ENCODE measurements at regions not wholly inside any gene's neighbourhood (a gene's known extent, or its start where the extent isn't known, plus 50 kb on each side); places are given as distances from the start of the nearest gene placed in this dataset.

DNA sequence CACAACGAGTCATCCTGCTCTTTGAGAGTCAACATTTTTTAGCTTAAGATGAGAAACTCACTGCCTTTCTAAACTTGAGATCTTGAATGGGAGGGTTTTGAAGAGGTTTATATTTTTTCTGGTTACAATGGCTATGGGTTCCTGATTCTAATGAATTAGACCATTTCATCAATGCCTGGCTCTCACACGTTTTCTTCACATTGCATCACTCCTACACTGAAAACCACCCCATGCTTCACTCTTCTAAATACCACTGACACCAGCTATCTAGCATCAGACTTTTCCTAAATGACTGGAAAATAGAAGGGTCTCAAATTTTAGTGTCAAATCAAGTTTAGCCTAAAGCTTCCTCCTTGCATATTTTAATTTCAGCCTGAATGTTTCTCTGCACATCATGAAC lies 606.1 kb upstream of the USP24 start:
- Histone ChIP-seq H3K4me3 (no peak overlapping the region), H3K9me3 (no peaks in the 10 kb centered on the region), H3K4me1 (no peaks in the 10 kb centered on the region), H3K27me3 (no peaks in the 10 kb centered on the region), H3K27ac (replicated peaks in 1 of 4) (no peak overlapping the region), H3K36me3 (no peaks in the 10 kb centered on the region)
- TF ChIP-seq POLR2A (IDR thresholded peaks at IDR 0.05; ENCODE audit: low read depth), result no peak
- no peak for TF ChIP-seq EP300 (IDR thresholded peaks at IDR 0.05)
- TF ChIP-seq CTCF (IDR thresholded peaks at IDR 0.05), result no peak
- no peak for TF ChIP-seq POLR2AphosphoS5 (IDR thresholded peaks at IDR 0.05)
- WGBS, result 81% methylated on average over 2 of the region's 2 CpGs
- intact Hi-C loops (cut with DNase I), result no loop called here
- no peak for DNase-seq (ENCODE audit: extremely low spot score)

- Histone ChIP-seq H3K9me3 (no peaks in the 10 kb centered on the region), H3K4me3 (no peak overlapping the region), H3K4me1 (no peaks in the 10 kb centered on the region), H3K27me3 (no peaks in the 10 kb centered on the region), H3K36me3 (no peaks in the 10 kb centered on the region), H3K27ac (replicated peaks in 1 of 4) (no peak overlapping the region)
- TF ChIP-seq CTCF (IDR thresholded peaks at IDR 0.05), result no peak
- TF ChIP-seq POLR2A (IDR thresholded peaks at IDR 0.05; ENCODE audit: low read depth), result no peak
- TF ChIP-seq POLR2AphosphoS5 (IDR thresholded peaks at IDR 0.05), result no peak
- no peak for TF ChIP-seq EP300 (IDR thresholded peaks at IDR 0.05)
- intact Hi-C loops (cut with DNase I), result no loop called here
- DNase-seq (ENCODE audit: extremely low spot score), result no peak
- WGBS, result 89% methylated on average over 3 of the region's 3 CpGs
Measured at GRCh38 chr1:55820501-55820900, 605.3 kb upstream of the USP24 start.

GRCh38 chr1:55819011-55819410 lies 603.8 kb upstream of the USP24 start:
- H3K4me1 ChIP-seq, result no peaks in the 10 kb centered on the region
- no peak for TF ChIP-seq CTCF (IDR thresholded peaks at IDR 0.05)
- no peak for TF ChIP-seq POLR2A (IDR thresholded peaks at IDR 0.05; ENCODE audit: low read depth)
- TF ChIP-seq EP300 (IDR thresholded peaks at IDR 0.05), result no peak
- no peak for TF ChIP-seq POLR2AphosphoS5 (IDR thresholded peaks at IDR 0.05)
- no peaks in the 10 kb centered on the region for H3K9me3 ChIP-seq
- H3K4me3 ChIP-seq, result no peak overlapping the region
- H3K27me3 ChIP-seq, result no peaks in the 10 kb centered on the region
- H3K36me3 ChIP-seq, result no peaks in the 10 kb centered on the region
- DNase-seq (ENCODE audit: extremely low spot score), result no peak
- H3K27ac ChIP-seq (replicated peaks in 1 of 4), result no peak overlapping the region
- intact Hi-C loops (cut with DNase I), result no loop called here

GRCh38 chr1:55816456-55817426 lies 601.6 kb upstream of the USP24 start:
- no peaks in the 10 kb centered on the region for H3K36me3 ChIP-seq
- 89% methylated on average over 3 of the region's 3 CpGs for WGBS
- no peaks in the 10 kb centered on the region for H3K27me3 ChIP-seq
- H3K9me3 ChIP-seq, result no peaks in the 10 kb centered on the region
- no peak for DNase-seq (ENCODE audit: extremely low spot score)
- peaks cover 0 to 5% (median 2%) of the 10 kb centered on the region in 4 donors for H3K4me1 ChIP-seq
- intact Hi-C loops (cut with DNase I), result no loop called here
- H3K27ac ChIP-seq (replicated peaks in 1 of 4), result no peak overlapping the region
- H3K4me3 ChIP-seq, result no peak overlapping the region
- TF ChIP-seq POLR2AphosphoS5 (IDR thresholded peaks at IDR 0.05), result no peak
- TF ChIP-seq POLR2A (IDR thresholded peaks at IDR 0.05; ENCODE audit: low read depth), result no peak
- no peak for TF ChIP-seq CTCF (IDR thresholded peaks at IDR 0.05)
- TF ChIP-seq EP300 (IDR thresholded peaks at IDR 0.05), result no peak
